HG03558 (cell line): ENCODE measurements at regions not wholly inside any gene's neighbourhood (a gene's known extent, or its start where the extent isn't known, plus 50 kb on each side); places are given as distances from the start of the nearest gene placed in this dataset.
"Not testable (repeated sequence)": the region's sequence is repeated elsewhere in the genome, so short reads cannot be mapped to it uniquely, and the experiment has no call there.

Experiments
- ATAC-seq: cut with Tn5 transposase; IDR thresholded peaks from one replicate; pipeline ENCODE4 v1.9.1; 2021; ENCODE audit warnings: moderate number of reproducible peaks; ENCODE audit not compliant: unreplicated experiment; ENCODE audit errors: extremely low read depth

DNA sequence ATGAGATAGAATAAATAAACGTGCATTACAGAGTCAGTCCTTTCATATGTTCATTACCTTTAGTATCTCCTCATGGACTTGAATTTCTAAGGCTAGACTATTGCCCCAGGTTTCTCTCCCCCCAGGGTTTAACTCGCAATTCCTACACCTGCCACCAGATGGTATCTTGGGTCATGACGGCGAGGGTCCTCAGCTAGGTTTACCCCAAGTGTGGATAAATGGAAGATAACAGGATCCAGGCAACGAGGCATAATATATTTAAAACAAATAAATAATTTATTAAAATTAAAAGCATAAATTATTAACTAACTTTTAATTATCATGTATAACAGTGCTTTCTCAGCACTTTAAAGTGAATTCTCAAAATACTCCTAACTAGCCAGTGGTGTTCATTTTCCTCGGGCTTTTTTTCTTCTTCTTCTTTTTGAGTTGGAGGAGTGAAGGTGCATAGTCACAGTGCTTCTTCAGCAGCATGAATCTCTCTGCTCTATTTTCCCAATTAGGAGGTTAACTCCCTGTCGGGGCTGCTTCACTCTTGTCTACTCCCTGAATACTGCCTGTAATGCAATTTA lies 243.5 kb upstream of the CAND1 start:
- no peak for ATAC-seq

DNA sequence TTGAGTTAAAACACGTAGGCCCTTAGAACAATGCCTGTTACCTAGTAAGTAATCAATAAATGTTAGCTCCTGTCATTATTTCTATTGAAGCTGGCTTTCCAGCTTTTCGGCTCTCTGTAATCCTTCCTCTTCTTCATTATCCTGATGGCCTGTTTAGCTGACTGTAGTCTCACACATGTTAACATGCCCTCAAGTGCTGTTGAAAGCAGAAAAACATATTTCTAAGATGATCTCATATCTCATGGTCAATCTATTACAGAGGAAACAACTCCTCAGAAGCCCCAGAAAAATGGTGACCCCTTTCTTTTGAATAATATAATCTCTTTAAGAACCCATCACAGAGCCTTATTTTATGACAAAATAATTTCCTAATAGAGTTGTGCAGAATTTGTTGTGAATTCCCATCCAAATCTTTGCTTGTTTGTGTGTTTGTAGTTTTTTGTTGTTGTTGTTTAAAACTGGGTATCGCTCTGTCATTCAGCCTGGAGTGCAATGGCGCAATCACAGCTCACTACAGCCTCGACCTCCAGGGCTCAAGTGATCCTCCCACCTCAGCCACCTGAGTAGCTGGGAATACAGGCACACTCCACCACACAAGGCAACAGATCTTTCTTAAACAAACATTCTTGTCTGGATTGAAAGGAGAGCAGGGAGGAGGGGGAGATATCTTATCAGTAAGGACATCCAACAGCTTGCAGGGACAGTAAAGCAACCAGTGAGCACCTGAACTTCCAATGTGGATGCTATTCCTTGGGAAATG lies 242.5 kb upstream of the CAND1 start:
- ATAC-seq: no peak

DNA sequence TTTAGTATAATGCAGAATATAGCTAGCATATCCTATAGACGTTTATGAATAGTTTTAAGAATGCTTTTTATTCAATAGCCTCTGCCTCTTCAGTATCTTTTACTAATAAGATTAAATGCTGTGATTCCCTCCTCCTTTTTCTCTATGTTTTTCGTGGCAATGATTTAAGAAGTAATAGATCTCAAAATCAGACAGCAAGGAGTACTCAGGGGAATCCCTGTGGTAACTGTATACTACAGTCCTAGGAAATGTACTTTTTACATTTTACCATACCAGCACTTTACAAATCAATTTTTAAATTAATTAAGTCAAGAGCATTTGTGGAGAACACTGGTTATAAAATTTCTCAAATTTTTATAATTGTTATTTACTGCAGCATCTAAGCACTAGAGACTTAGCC lies 240.6 kb upstream of the CAND1 start:
- ATAC-seq: no peak

DNA sequence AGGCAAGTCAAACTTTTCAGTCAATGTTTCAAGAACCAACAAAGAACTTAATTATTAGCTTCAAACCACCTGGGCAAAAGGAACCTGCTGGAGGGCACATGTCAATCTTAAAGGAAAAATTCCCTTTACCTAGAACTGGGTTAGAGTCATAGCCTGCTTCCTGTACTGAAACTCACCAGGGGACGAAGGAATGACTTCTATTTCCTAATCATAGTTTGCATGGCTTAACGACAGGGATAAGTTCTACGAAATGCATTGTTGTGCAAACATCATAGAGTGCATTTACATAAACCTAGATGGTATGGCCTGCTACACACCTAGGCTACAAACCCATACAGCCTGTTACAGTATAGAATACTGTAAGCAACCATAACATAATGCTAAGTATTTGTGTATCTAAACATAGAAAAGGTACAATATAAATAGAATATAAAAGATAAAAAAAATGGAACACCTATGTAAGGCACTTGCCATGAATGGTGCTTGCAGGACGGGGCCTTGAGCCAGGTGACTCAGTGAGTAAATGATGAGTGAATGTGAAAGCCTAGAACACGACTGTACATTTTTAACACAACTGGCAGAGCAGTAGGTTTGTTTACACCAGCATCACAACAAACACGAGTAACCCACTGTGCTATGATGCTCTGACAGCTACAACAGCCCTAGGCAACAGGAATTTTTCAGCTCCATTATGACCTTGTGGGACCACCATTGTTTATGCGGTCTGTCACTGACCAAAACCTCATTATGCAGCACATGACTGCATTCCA lies 234.9 kb upstream of the CAND1 start:
- ATAC-seq: no peak

DNA sequence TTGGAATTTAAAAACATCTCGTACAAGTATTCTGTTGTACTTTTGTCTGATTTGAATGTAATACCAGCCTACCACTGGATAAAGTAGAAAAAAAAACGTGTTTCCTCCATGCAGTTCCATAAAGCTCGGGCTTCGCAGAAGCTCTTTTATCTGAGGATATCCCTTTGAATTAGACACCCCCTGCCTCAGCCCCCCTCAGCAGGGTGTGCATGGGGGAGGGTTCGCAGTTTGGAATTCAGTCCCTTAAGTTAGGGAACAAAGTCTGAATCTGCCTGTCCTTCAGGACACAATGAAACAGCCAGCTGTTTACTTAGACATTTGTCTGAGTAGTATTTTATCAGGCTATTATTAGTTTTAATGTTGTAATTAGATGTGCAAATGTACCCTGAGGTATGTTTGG lies 234.0 kb upstream of the CAND1 start:
- ATAC-seq: no peak

DNA sequence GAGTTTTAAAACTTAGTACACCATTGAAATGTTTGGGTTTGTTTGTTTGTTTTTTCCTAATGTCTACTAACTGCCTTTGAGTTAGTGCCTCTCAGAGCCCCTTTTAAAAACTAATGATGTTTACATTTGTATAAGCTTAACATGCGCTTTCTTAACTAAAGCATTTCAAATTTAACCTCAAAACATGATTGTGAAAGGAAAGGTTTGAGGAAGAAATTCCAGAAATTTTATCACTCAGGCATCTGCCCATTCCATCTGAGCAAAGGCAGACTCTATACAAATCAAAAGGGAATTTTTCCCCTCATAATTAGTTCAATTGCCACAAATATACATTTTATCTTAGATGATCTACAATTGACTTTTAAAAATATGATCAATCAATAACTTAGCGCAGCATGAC lies 230.7 kb upstream of the CAND1 start:
- no peak for ATAC-seq

DNA sequence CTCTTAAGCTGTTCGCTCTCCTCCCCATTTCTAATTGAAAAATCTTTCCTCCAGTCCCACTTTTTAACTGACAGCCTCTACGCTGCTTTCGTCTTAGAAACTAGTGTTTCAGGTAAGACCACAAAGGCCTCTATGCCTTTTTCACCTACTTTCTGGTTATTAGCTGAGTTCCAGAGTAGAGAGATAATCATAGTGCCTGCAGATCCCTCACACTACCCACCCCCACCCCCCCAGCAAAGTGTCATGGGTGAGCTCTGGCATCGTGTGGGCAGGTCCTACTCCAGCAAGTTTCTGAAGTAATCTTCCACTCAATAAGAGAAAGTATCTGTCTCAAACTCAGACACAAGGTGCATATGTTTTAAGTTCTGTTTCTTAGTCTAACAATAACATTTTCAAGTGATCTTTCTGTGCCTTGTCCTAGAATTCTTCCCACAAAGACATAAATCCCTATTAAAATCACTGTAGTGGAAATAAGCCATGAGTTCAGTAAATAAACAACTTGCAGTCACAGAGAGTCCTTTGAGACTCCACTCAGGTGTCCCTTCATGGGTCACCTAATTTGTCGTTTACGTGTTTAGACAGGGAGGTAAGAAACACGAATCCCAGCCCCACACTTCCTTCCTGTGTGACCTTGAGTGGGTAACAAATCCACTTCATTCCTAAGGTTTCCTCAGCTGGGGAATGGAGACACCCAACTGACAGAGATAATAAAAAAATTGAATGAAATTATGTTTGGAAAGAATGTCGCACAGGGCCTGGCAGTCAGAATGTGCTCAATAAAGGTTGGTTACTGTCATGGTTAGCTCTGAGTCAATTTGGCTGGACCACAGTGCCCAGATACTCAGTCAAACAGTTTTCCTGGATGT lies 228.9 kb upstream of the CAND1 start:
- no peak for ATAC-seq

DNA sequence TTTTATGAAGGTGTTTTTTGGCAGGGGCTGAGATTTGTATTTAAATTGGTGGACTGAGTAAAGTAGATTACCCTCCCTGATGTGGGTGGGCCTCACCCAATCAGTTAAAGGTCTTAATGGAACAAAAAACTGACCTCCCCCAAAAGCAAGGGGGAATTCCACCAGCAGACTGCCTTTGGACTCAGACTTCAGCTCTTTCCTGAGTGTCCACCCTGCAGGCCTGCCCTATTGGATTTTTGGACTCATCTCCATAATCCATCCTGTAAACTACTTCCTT lies 228.4 kb upstream of the CAND1 start:
- ATAC-seq: no peak

DNA sequence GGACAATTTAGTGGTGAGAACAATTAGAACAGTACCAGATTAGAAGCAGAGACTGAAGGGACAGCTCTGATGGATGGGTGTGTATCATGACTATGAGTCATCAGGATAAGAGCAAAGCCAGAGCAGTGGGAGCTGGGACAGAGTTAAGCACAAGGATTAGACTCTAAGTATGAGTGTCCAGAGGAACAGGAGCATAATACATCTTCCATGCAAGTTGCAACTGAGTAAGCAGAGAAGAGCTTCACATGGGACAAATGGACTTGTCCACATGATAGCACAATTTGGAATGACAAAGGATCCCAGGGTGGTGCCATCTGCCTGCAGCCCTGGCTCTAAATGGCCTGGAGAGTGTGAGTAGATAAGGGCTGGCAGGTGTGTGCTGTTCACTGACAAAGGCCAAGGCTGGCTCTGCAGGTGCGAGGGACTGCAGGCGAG lies 226.4 kb upstream of the CAND1 start:
- no peak for ATAC-seq

DNA sequence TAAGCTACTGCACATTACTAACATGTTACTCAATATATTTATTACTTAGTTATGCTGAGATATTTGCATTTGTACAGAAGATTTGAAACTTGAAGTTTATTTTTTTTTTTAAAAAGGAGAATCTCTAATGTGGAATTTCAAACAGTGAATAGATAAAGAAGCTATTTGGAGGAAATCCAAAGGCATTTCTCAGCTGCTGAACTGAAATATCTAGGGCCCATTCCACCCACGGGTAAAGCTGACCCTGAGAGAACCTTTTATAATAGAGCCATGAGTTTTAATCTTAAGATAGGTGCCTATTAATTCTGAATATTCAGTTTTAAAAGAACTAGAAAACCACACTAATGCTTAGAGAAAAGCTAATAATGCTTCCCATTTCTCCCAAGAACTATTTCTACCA lies 225.4 kb upstream of the CAND1 start:
- ATAC-seq: no peak

DNA sequence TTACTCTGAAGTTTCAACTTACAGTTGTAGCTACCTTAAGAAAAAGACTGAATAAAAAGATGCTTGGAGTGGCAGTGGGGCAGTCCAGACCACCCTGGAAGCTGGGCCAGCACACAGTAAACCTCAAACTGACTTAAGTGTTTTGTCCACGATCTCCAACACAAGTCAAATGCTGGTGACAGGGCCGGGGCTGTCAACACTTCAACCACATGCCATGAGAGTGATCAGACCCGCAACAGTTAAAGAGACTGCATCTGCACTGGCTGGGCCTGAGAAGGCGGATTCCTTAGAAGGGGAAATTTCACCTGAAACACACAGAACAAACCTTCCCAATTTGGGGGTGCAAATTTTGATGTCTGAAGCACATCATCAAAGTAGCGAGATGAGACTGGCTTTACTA lies 223.5 kb upstream of the CAND1 start:
- ATAC-seq: no peak

DNA sequence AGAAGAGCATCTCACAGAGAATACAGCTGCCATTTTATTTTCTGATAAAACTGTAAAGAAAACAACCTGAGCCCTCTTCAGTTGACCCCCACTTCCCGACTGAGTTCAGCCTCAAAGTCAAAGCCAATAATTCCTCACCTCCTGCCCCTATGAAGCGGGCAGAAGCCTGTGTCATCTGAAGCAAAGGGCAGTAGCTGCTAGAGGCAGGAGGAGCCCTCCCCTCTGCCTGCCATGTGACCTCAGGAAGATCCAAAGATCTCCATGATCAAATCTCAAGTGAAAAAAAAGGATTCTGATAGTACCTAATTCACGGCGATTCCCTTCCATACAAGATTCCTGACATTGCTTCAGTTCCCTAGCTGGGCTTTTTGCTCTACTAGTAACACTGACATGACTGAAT lies 223.1 kb upstream of the CAND1 start:
- ATAC-seq: no peak

DNA sequence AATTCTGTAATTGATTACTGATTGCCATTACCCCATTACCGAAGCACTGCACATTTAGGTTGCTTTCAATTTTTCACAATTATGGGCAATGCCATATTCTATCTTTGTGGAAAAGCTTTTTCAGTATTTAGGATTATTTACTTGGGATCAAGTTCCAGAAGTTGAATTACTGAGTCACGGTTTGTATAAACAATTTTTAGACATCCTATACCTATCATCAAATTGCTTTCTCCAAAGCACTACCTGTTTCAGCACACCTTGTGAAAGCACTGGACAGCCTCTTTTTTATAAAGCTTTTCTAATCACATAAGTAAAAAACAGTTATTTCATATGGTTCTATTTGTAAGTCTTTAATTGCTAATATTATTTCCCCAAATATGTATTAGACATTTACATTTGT lies 221.5 kb upstream of the CAND1 start:
- no peak for ATAC-seq

DNA sequence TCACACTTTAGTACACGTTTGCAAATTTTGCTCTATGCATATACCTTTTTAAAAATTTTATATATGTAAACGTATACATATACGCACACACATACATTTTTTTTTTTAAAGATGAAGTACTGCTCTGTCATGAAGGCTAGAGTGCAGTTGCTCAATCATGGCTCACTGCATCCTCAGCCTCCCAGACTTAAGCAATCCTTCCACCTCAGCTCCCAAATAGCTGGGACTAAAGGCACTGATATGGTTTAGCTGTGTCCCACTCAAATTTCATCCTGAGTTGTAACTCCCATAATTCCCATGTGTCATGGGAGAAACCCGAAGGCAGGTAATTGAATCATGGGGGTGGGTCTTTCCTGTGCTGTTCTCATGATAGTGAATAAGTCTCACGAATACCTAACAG lies 220.8 kb upstream of the CAND1 start:
- ATAC-seq: no peak

DNA sequence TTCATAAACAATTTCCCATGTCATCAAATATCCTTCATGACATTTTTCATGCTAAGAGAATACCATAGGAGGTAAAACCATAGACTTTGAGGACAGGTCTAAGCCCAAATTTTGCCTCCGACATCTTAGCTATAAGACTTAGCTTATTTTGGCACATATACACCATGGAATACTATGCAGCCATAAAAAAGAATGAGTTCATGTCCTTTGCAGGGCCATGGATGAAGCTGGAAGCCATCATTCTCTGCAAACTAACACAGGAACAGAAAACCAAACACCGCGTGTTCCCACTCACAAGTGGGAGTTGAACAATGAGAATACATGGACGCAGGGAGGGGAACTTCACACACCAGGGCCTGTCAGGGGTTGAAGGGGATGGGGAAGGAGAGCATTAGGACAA lies 220.0 kb upstream of the CAND1 start:
- not testable (repeated sequence) for ATAC-seq

DNA sequence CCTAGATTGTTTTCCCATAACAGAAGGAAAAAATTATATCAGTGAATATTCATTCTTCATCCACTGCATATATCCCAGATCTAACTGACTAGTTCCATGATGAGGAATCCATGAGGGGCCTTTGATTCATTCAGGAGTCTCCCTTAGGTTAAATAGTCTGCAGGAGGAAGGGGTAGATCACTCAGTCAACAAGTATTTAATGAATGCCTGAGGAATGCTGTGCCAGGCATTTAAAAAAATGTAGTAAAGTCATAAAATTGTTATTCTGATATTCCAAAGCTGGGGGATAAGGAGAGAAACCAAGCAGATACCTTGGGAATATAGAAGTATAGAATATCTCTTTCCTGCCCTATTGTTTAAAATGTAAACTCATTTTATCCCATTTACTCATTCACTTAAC lies 216.2 kb upstream of the CAND1 start:
- no peak for ATAC-seq

DNA sequence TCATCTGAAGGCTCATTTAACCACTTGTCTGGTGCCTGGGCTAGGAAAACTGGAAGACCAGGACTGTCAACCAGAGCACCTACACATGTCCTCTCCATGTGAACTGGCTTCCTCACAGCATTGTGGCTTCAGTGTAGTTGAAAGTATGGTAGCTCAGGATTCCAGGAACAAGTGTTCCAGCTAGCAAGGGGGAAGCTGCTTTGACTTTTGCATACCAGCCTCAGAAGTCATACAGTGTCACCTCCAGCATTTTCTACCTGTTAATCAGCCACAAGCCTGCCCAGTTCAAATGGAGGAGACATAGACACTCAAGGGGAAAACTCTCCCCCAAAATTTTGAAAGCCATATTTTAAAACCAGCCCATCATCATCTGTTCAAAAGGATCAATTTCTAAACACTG lies 212.8 kb upstream of the CAND1 start:
- no peak for ATAC-seq

DNA sequence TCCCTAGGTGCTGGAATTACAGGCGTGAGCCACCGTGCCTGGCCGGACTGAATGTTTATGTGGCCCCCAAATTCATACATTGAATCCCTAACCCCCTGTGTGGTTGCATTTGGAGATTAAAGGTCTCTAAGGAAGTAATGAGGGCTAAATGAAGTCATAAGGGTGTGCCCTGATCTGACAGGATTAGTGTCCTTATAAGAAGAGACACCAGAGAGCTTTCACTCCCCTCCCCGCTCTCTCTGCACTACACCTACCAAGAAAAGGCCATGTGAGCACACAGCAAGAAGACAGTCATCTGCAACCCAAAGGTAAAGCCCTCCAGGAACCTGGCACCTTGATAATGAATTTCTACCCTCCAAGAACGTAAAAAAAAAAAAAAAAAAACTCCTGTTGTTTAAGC lies 212.1 kb upstream of the CAND1 start:
- no peak for ATAC-seq

DNA sequence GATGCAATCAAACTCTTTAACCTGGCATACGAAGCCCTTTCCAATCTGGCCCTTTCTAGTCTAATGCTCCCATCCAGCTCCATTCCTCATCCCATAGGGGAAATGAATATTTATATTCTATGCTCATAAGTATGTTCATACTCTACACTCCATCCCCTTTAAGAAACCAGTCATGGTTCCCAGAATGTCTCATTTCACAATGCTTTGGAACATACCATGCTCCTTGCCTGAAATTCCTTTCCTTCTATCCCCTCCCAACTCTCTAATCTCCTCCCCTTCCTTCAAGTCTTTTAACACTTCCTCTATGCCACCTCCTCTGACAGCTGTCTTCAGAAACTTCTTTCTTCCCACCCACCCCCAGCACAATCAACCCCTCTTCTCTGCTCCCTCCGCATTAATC lies 207.0 kb upstream of the CAND1 start:
- no peak for ATAC-seq

DNA sequence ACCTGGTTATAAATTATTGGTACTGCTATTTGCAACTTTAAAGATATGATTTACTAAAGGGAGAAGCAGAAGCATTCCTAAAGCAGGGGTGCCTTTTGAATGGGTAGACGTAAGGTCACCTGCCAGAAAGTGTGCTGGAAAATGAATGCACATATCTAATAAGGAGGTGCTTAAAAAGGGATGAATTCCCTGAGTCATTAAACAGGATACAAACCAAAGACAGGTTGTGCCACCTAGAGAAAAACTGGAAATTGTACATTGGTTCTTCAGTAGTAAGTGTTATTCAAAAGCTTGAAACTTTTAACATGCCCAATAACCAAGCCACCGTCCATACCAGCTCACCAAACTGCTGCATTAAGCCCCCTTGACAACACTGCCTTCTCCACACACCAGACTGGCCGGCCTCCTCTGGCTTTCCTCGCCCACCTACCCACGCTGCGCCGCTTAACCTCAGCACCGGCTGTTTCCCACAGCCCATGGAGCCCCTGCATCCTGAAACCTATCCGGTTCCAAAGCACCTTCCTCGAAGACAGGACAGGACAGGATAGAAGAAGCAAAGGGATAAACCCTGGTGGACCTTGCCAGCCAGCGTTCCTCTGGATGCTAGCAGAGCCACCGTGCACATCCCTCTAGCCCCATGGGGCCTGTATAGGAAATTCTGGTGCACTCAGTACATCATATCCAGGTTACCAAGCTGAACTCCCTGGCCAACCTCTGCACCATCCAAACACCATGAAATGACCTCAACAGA lies 201.5 kb upstream of the CAND1 start:
- ATAC-seq: no peak
